ENCODE measurements at regions not wholly inside any gene's neighbourhood (a gene's known extent, or its start where the extent isn't known, plus 50 kb on each side); places are given as distances from the start of the nearest gene placed in this dataset.

GRCh38 chr3:72470904-72471417, 377.3 kb downstream of the SHQ1 start:
- Mint-ChIP-seq H3K4me1 (ENCODE audit: insufficient read depth, unreplicated experiment) (no peaks in the 10 kb centered on the region), H3K27me3 (ENCODE audit: insufficient read depth, unreplicated experiment) (peaks cover 13% of the 10 kb centered on the region), H3K27ac (ENCODE audit: low read depth, unreplicated experiment) (no peak overlapping the region), H3K9me3 (ENCODE audit: unreplicated experiment) (no peaks in the 10 kb centered on the region), H3K36me3 (ENCODE audit: insufficient read depth, unreplicated experiment) (no peaks in the 10 kb centered on the region), H3K4me3 (ENCODE audit: unreplicated experiment) (no peak overlapping the region)
- CTCF ChIA-PET = interaction anchor here (0.6 to 1.1 kb wide), 2 partner anchors 194 to 274 kb away, joined by 3 read pairs; no protein-coding TSS in a partner anchor
- no peak for TF ChIP-seq CTCF (IDR thresholded peaks at IDR 0.05; ENCODE audit: unreplicated experiment)
- no peak for DNase-seq (ENCODE audit: unreplicated experiment)
- intact Hi-C loops (cut with micrococcal nuclease) = no loop called here
- POLR2A ChIA-PET = no interaction called here
- no TSS peak for BruUV-seq (replicated peaks)

GRCh38 chr3:72465853-72466252, 382.4 kb downstream of the SHQ1 start:
- TF ChIP-seq CTCF (IDR thresholded peaks at IDR 0.05; ENCODE audit: unreplicated experiment) = no peak
- Mint-ChIP-seq H3K4me1 (ENCODE audit: insufficient read depth, unreplicated experiment) (no peaks in the 10 kb centered on the region), H3K9me3 (ENCODE audit: unreplicated experiment) (no peaks in the 10 kb centered on the region), H3K36me3 (ENCODE audit: insufficient read depth, unreplicated experiment) (no peaks in the 10 kb centered on the region), H3K4me3 (ENCODE audit: unreplicated experiment) (no peak overlapping the region), H3K27ac (ENCODE audit: low read depth, unreplicated experiment) (no peak overlapping the region), H3K27me3 (ENCODE audit: insufficient read depth, unreplicated experiment) (peaks cover 33% of the 10 kb centered on the region)
- no peak for DNase-seq (ENCODE audit: unreplicated experiment)
- no TSS peak for BruUV-seq (replicated peaks)
- intact Hi-C loops (cut with micrococcal nuclease) = no loop called here
- ChIA-PET POLR2A (interaction anchor here (1.6 kb wide), 1 partner anchor 17 kb away, joined by 4 read pairs; no protein-coding TSS in a partner anchor), CTCF (interaction anchor here (0.6 kb wide), 1 partner anchor 17 kb away, joined by 3 read pairs; no protein-coding TSS in a partner anchor)

- intact Hi-C loops (cut with micrococcal nuclease) = no loop called here
- H3K4me1 Mint-ChIP-seq (ENCODE audit: insufficient read depth, unreplicated experiment) = no peaks in the 10 kb centered on the region
- H3K27me3 Mint-ChIP-seq (ENCODE audit: insufficient read depth, unreplicated experiment) = peaks cover 33% of the 10 kb centered on the region
- ChIA-PET CTCF (no interaction called here), POLR2A (interaction anchor here (0.7 kb wide), 2 partner anchors 12 to 22 kb away, joined by 3 read pairs; no protein-coding TSS in a partner anchor)
- H3K4me3 Mint-ChIP-seq (ENCODE audit: unreplicated experiment) = no peak overlapping the region
- H3K9me3 Mint-ChIP-seq (ENCODE audit: unreplicated experiment) = no peaks in the 10 kb centered on the region
- TF ChIP-seq CTCF (IDR thresholded peaks at IDR 0.05; ENCODE audit: unreplicated experiment) = no peak
- DNase-seq (ENCODE audit: unreplicated experiment) = no peak
- BruUV-seq (replicated peaks) = no TSS peak
- no peaks in the 10 kb centered on the region for H3K36me3 Mint-ChIP-seq (ENCODE audit: insufficient read depth, unreplicated experiment)
- no peak overlapping the region for H3K27ac Mint-ChIP-seq (ENCODE audit: low read depth, unreplicated experiment)
Measured at GRCh38 chr3:72463083-72463482, 385.2 kb downstream of the SHQ1 start.

GRCh38 chr3:72462595-72463011, 385.6 kb downstream of the SHQ1 start:
- CTCF ChIA-PET = interaction anchor here (0.6 kb wide), 1 partner anchor 476 kb away, joined by 3 read pairs; no protein-coding TSS in a partner anchor
- no TSS peak for BruUV-seq (replicated peaks)
- Mint-ChIP-seq H3K36me3 (ENCODE audit: insufficient read depth, unreplicated experiment) (no peaks in the 10 kb centered on the region), H3K4me3 (ENCODE audit: unreplicated experiment) (no peak overlapping the region), H3K9me3 (ENCODE audit: unreplicated experiment) (no peaks in the 10 kb centered on the region), H3K27me3 (ENCODE audit: insufficient read depth, unreplicated experiment) (peaks cover 33% of the 10 kb centered on the region), H3K4me1 (ENCODE audit: insufficient read depth, unreplicated experiment) (no peaks in the 10 kb centered on the region), H3K27ac (ENCODE audit: low read depth, unreplicated experiment) (no peak overlapping the region)
- intact Hi-C loops (cut with micrococcal nuclease) = no loop called here
- POLR2A ChIA-PET = interaction anchor here (0.7 kb wide), 2 partner anchors 13 to 22 kb away, joined by 3 read pairs; no protein-coding TSS in a partner anchor
- no peak for TF ChIP-seq CTCF (IDR thresholded peaks at IDR 0.05; ENCODE audit: unreplicated experiment)
- DNase-seq (ENCODE audit: unreplicated experiment) = no peak

All from MCF 10A (cell line).